Spleen (tissue), 11 donors: ENCODE measurements at regions not wholly inside any gene's neighbourhood (a gene's known extent, or its start where the extent isn't known, plus 50 kb on each side); places are given as distances from the start of the nearest gene placed in this dataset.

ENCODE experiments used
- DNase-seq: peaks from one replicate; pipeline ENCODE4 v3.0.0-alpha.2; 2020
- H3K27ac ChIP-seq, 8 donors: fragments of 200-600 bp; sonication (generic) in 7 of 8; 1 replicate in 4 of 8; 2 replicates in 4 of 8; pipeline versions ENCODE4 v1.5.0 to v1.8.0; 2016 to 2021; ENCODE audit warnings: inconsistent platforms in 4 of 8, mild to moderate bottlenecking in 4 of 8, moderate library complexity in 1 of 8
- H3K27me3 ChIP-seq, 7 donors: fragments of 200-600 bp; sonication (generic) in 6 of 7; replicated peaks in 1 of 7; 1 replicate in 4 of 7; 2 replicates in 3 of 7; pipeline versions ENCODE4 v1.5.0 to v1.8.0; 2016 to 2021; ENCODE audit warnings: inconsistent platforms in 3 of 7, mild to moderate bottlenecking in 1 of 7
- H3K36me3 ChIP-seq, 6 donors: fragments of 200-600 bp; sonication (generic) in 5 of 6; 1 replicate in 4 of 6; 2 replicates in 2 of 6; pipeline versions ENCODE4 v1.5.0 to v1.8.0; 2016 to 2021; ENCODE audit warnings: inconsistent platforms in 2 of 6
- H3K4me1 ChIP-seq, 6 donors: fragments of 200-600 bp; sonication (generic) in 5 of 6; 1 replicate in 3 of 6; 2 replicates in 3 of 6; pipeline versions ENCODE4 v1.5.0 to v1.8.0; 2016 to 2021; ENCODE audit warnings: inconsistent platforms in 3 of 6
- H3K4me3 ChIP-seq, 8 donors: fragments of 200-600 bp; sonication (generic) in 7 of 8; 1 replicate in 4 of 8; 2 replicates in 4 of 8; pipeline versions ENCODE4 v1.5.0 to v1.8.0; 2016 to 2021; ENCODE audit warnings: inconsistent platforms in 4 of 8, mild to moderate bottlenecking in 4 of 8, moderate library complexity in 2 of 8
- H3K9me3 ChIP-seq, 8 donors: fragments of 200-600 bp; sonication (generic) in 7 of 8; 1 replicate in 4 of 8; 2 replicates in 4 of 8; pipeline versions ENCODE4 v1.5.0 to v1.8.0; 2016 to 2021; ENCODE audit warnings: inconsistent platforms in 4 of 8
- CTCF ChIP-seq, 11 experiments: fragments of 200-600 bp in 7 of 11; fragments of 450-650 bp in 4 of 11; sonication (generic) in 4 of 11; IDR thresholded peaks in 8 of 11; conservative IDR thresholded peaks in 3 of 11; 1 replicate in 7 of 11; 2 replicates in 4 of 11; pipeline versions ENCODE4 v1.4.0 to v1.8.0; 2016 to 2021; ENCODE audit warnings: antibody characterized with exemption in 11 of 11, inconsistent platforms in 4 of 11, mild to moderate bottlenecking in 1 of 11
- POLR2A ChIP-seq, 3 donors: fragments of 450-650 bp; IDR thresholded peaks; one replicate each; pipeline ENCODE4 v1.5.1; 2017; ENCODE audit warnings: antibody characterized with exemption in 3 of 3, mild to moderate bottlenecking in 1 of 3
- POLR2AphosphoS5 ChIP-seq, 3 donors: sonication (generic); formaldehyde crosslinking; IDR thresholded peaks; one replicate each; pipeline ENCODE4 v1.5.1; 2017; ENCODE audit warnings: antibody characterized with exemption in 3 of 3
- WGBS, 5 donors: extraction: QIAGEN DNeasy Blood & Tissue Kit in 3 of 5; methylation state at CpG; one replicate each; pipeline versions ENCODE4 v1.1.5 to v1.1.7; 2013 to 2018; 5-methylcytosine and 5-hydroxymethylcytosine counted together
- intact Hi-C: fragments of 100-400 bp; cut with DNase I; formaldehyde crosslinking; loops from one replicate; pipeline ENCODE4 v1.15.0; 2023; ENCODE audit warnings: low total_unique reads
- donor health status: healthy with polysubstance abuse.
- donor health status: DM: no; HTN: no; CAD: no; lungs with moderate emphysema.
- donor health status: DM: no; HTN: no; CAD: no.
- donor health status: Bipolar disorder and iron deficiency.
- donor health status: healthy.
- donor health status: DM: no; HTN: no; CAD: no.
- donor health status: DM: yes; HTN: yes; CAD: no.

DNA sequence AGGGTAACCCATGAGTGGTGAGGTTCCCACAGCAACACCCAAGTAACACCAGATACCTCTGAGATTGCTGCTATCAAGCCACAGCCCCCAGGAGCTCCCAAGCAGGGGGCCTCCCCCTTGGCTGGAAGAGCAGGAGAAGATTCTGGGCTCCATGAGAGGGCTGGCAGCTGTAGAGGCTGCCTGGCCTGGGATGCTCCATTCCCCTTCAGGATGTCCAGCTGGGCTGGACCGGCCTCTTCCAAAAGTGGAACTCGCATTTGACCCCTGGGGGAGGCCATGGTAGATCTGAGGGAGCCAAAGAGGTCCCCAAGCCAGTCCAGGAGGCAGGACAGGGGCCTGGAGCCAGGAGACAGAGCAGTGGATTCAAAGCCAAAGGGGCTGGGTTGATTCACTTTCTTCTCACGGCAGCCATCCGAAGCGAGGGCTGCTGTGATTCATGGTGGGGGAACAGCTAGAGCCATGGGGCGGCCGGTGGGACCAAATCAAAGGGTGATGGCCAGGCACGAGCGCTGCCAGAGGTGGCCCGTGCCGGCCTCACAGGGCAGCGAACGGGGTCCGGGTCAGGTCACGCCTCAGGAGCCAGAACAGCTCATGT is 95.3 kb upstream of the ID2 start:
- Histone ChIP-seq H3K36me3 (no peaks in the 10 kb centered on the region), H3K27me3 (peaks cover 0 to 29% (median 0%) of the 10 kb centered on the region in 7 donors), H3K9me3 (no peaks in the 10 kb centered on the region), H3K4me1 (peaks cover 13 to 58% (median 30%) of the 10 kb centered on the region in 6 donors), H3K4me3 (no peak overlapping the region), H3K27ac (no peak overlapping the region)
- peak; percentile 70 for DNase-seq
- WGBS, 5 donors, result 91 to 96% (median 94%) methylated on average over 15 of the region's 15 CpGs
- no peak for TF ChIP-seq POLR2AphosphoS5 (IDR thresholded peaks at IDR 0.05)
- TF ChIP-seq CTCF (IDR thresholded peaks at IDR 0.05 in 8 of 11, conservative IDR thresholded peaks at IDR 0.05 in 3 of 11), result no peak
- TF ChIP-seq POLR2A (IDR thresholded peaks at IDR 0.05), result no peak
- intact Hi-C loops, result no loop called here

DNA sequence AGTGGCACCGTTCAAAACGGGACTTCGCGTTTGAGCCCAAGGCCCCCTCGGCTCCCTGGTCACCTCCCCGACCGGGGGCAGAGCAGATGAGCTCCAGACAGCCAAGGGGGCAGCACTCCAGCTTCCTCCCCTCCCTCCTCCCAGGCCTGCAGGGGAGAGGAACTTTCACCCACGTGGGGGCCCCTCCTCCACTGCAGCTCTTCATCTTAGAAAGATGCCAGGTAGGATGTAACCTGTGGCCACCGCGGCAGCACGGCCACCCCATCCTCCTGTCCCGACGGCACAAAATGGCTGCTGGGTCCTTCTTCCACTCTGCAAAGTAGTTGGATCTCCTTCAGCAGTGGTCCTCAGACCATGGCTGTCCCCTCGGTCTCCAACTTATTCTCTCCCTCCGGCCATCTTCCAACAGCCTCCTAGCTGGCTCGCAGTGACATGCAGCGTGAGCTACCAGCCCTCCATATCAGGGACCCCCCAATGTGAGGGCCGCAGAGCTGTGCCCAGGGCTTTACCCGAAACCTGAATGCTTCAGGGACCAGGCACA is 94.5 kb upstream of the ID2 start:
- Histone ChIP-seq H3K36me3 (no peaks in the 10 kb centered on the region), H3K27me3 (peaks cover 0 to 29% (median 0%) of the 10 kb centered on the region in 7 donors), H3K9me3 (no peaks in the 10 kb centered on the region), H3K27ac (no peak overlapping the region), H3K4me1 (peaks cover 13 to 50% (median 26%) of the 10 kb centered on the region in 6 donors), H3K4me3 (no peak overlapping the region)
- intact Hi-C loops, result no loop called here
- TF ChIP-seq POLR2AphosphoS5 (IDR thresholded peaks at IDR 0.05), result no peak
- TF ChIP-seq POLR2A (IDR thresholded peaks at IDR 0.05), result no peak
- no peak for TF ChIP-seq CTCF (IDR thresholded peaks at IDR 0.05 in 8 of 11, conservative IDR thresholded peaks at IDR 0.05 in 3 of 11)
- peak; percentile 68 for DNase-seq
- 87 to 92% (median 89%) methylated on average over 19 of the region's 19 CpGs for WGBS, 5 donors

GRCh38 chr2:8587920-8588830 is 93.7 kb upstream of the ID2 start:
- 90 to 97% (median 92%) methylated on average over 7 of the region's 7 CpGs for WGBS, 5 donors
- TF ChIP-seq CTCF (IDR thresholded peaks at IDR 0.05 in 8 of 11, conservative IDR thresholded peaks at IDR 0.05 in 3 of 11) (no peak), POLR2AphosphoS5 (IDR thresholded peaks at IDR 0.05) (no peak), POLR2A (IDR thresholded peaks at IDR 0.05) (no peak)
- H3K4me1 ChIP-seq, result peaks cover 9 to 42% (median 20%) of the 10 kb centered on the region in 6 donors
- no peak overlapping the region for H3K27ac ChIP-seq
- H3K9me3 ChIP-seq, result no peaks in the 10 kb centered on the region
- DNase-seq, result peak; percentile 72
- H3K36me3 ChIP-seq, result no peaks in the 10 kb centered on the region
- H3K4me3 ChIP-seq, result no peak overlapping the region
- intact Hi-C loops, result no loop called here
- peaks cover 0 to 29% (median 0%) of the 10 kb centered on the region in 7 donors for H3K27me3 ChIP-seq

- Histone ChIP-seq H3K9me3 (no peaks in the 10 kb centered on the region), H3K27ac (no peak overlapping the region), H3K4me3 (no peak overlapping the region), H3K4me1 (peaks cover 3 to 35% (median 14%) of the 10 kb centered on the region in 6 donors), H3K36me3 (no peaks in the 10 kb centered on the region), H3K27me3 (peaks cover 0 to 29% (median 0%) of the 10 kb centered on the region in 7 donors)
- no peak for TF ChIP-seq POLR2A (IDR thresholded peaks at IDR 0.05)
- TF ChIP-seq CTCF (IDR thresholded peaks at IDR 0.05 in 8 of 11, conservative IDR thresholded peaks at IDR 0.05 in 3 of 11), result no peak
- no peak for TF ChIP-seq POLR2AphosphoS5 (IDR thresholded peaks at IDR 0.05)
- intact Hi-C loops, result no loop called here
- DNase-seq, result peak; percentile 59
- WGBS, 5 donors, result 74 to 89% (median 80%) methylated on average over 6 of the region's 6 CpGs
Measured at GRCh38 chr2:8588831-8589191, 93.0 kb upstream of the ID2 start.
